WERI-Rb-1 (cell line): ENCODE measurements at regions not wholly inside any gene's neighbourhood (a gene's known extent, or its start where the extent isn't known, plus 50 kb on each side); places are given as distances from the start of the nearest gene placed in this dataset.

Experiments
- DNase-seq: peaks from one replicate; pipeline ENCODE4 v3.0.0-alpha.2; 2020
- H3K27ac ChIP-seq: fragments of 250-450 bp; sonication (Bioruptor Pico); 2 replicates; pipeline ENCODE4 v1.5.1; 2020; ENCODE audit warnings: mild to moderate bottlenecking, moderate library complexity
- H3K27me3 ChIP-seq: fragments of 250-450 bp; sonication (Bioruptor Pico); 2 replicates; pipeline ENCODE4 v1.5.1; 2021; ENCODE audit warnings: mild to moderate bottlenecking, low read depth, moderate library complexity; ENCODE audit not compliant: insufficient read depth, severe bottlenecking
- H3K36me3 ChIP-seq: fragments of 250-450 bp; sonication (Bioruptor Pico); 2 replicates; pipeline ENCODE4 v1.5.1; 2020; ENCODE audit warnings: mild to moderate bottlenecking, moderate library complexity
- H3K4me3 ChIP-seq: 2 replicates; pipeline ENCODE4 v1.5.1; 2011; ENCODE audit warnings: low read depth, mild to moderate bottlenecking, control low read depth, low read length
- H3K9me3 ChIP-seq: fragments of 250-450 bp; sonication (Bioruptor Pico); 2 replicates; pipeline ENCODE4 v1.5.1; 2021; ENCODE audit warnings: mild to moderate bottlenecking, moderate library complexity; ENCODE audit not compliant: severe bottlenecking
- TF ChIP-seq, protein P1 (sequence below): IDR thresholded peaks from 2 replicates; pipeline ENCODE4 v1.5.1; 2011; ENCODE audit warnings: low read depth, mild to moderate bottlenecking, control low read depth, inconsistent platforms, low read length

- DNase-seq, result no peak
- no peaks in the 10 kb centered on the region for H3K9me3 ChIP-seq
- no peaks in the 10 kb centered on the region for H3K36me3 ChIP-seq
- TF ChIP-seq, protein P1, sequence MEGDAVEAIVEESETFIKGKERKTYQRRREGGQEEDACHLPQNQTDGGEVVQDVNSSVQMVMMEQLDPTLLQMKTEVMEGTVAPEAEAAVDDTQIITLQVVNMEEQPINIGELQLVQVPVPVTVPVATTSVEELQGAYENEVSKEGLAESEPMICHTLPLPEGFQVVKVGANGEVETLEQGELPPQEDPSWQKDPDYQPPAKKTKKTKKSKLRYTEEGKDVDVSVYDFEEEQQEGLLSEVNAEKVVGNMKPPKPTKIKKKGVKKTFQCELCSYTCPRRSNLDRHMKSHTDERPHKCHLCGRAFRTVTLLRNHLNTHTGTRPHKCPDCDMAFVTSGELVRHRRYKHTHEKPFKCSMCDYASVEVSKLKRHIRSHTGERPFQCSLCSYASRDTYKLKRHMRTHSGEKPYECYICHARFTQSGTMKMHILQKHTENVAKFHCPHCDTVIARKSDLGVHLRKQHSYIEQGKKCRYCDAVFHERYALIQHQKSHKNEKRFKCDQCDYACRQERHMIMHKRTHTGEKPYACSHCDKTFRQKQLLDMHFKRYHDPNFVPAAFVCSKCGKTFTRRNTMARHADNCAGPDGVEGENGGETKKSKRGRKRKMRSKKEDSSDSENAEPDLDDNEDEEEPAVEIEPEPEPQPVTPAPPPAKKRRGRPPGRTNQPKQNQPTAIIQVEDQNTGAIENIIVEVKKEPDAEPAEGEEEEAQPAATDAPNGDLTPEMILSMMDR, result no peak
- H3K27ac ChIP-seq, result no peak overlapping the region
- no peaks in the 10 kb centered on the region for H3K27me3 ChIP-seq
- no peak overlapping the region for H3K4me3 ChIP-seq
These were observed 139.3 kb upstream of the PHACTR1 start for GRCh38 chr6:12577124-12577850.

- no peaks in the 10 kb centered on the region for H3K36me3 ChIP-seq
- H3K27ac ChIP-seq, result no peak overlapping the region
- no peaks in the 10 kb centered on the region for H3K27me3 ChIP-seq
- H3K9me3 ChIP-seq, result no peaks in the 10 kb centered on the region
- no peak for DNase-seq
- TF ChIP-seq, protein P1, result no peak
- no peak overlapping the region for H3K4me3 ChIP-seq
These were observed 138.5 kb upstream of the PHACTR1 start for GRCh38 chr6:12578097-12578496.

- H3K27ac ChIP-seq, result no peak overlapping the region
- H3K9me3 ChIP-seq, result no peaks in the 10 kb centered on the region
These were observed 137.8 kb upstream of the PHACTR1 start for GRCh38 chr6:12578751-12579150.

GRCh38 chr6:12580290-12580689 lies 136.3 kb upstream of the PHACTR1 start:
- Histone ChIP-seq H3K9me3 (no peaks in the 10 kb centered on the region), H3K27me3 (no peaks in the 10 kb centered on the region), H3K27ac (no peak overlapping the region), H3K4me3 (no peak overlapping the region), H3K36me3 (no peaks in the 10 kb centered on the region)
- no peak for DNase-seq
- TF ChIP-seq, protein P1, result no peak

More at GRCh38 chr6:12578751-12579150, 137.8 kb upstream of the PHACTR1 start:
- Histone ChIP-seq H3K4me3 (no peak overlapping the region), H3K36me3 (no peaks in the 10 kb centered on the region), H3K27me3 (no peaks in the 10 kb centered on the region)
- no peak for DNase-seq
- TF ChIP-seq, protein P1, result no peak

- no peak for DNase-seq
- Histone ChIP-seq H3K27ac (no peak overlapping the region), H3K4me3 (no peak overlapping the region), H3K9me3 (no peaks in the 10 kb centered on the region), H3K27me3 (no peaks in the 10 kb centered on the region), H3K36me3 (no peaks in the 10 kb centered on the region)
- TF ChIP-seq, protein P1, result no peak
These were observed 134.0 kb upstream of the PHACTR1 start for GRCh38 chr6:12582421-12583110.
